PFSK-1 (cell line): ENCODE measurements at regions not wholly inside any gene's neighbourhood (a gene's known extent, or its start where the extent isn't known, plus 50 kb on each side); places are given as distances from the start of the nearest gene placed in this dataset.

ENCODE experiments used
- POLR2AphosphoS5 ChIP-seq: IDR thresholded peaks from 2 replicates; pipeline ENCODE4 v1.6.1; 2012; ENCODE audit warnings: low read depth, mild to moderate bottlenecking, control low read depth, low read length, moderate library complexity
- REST ChIP-seq, 2 experiments: IDR thresholded peaks; 2 replicates each; pipeline versions ENCODE4 v1.6.1 to v1.8.0; 2011 to 2012; ENCODE audit warnings: low read depth in 2 of 2, low read length in 2 of 2, control low read depth in 1 of 2, inconsistent platforms in 1 of 2, mild to moderate bottlenecking in 1 of 2, moderate library complexity in 1 of 2; ENCODE audit not compliant: insufficient read depth in 1 of 2
- SIN3A ChIP-seq: IDR thresholded peaks from 2 replicates; pipeline ENCODE4 v1.6.1; 2012; ENCODE audit warnings: mild to moderate bottlenecking, low read length, moderate library complexity, borderline replicate concordance; ENCODE audit not compliant: insufficient read depth
- TAF1 ChIP-seq: IDR thresholded peaks from 2 replicates; pipeline ENCODE4 v1.6.1; 2012; ENCODE audit warnings: low read length, control low read depth, borderline replicate concordance; ENCODE audit not compliant: insufficient read depth

- no peak for TF ChIP-seq REST (IDR thresholded peaks at IDR 0.05; ENCODE audit: insufficient read depth in 1 of 2, low read depth in 2 of 2, low read length in 2 of 2)
- no peak for TF ChIP-seq POLR2AphosphoS5
- no peak for TF ChIP-seq TAF1
- TF ChIP-seq SIN3A, result no peak
Observed at GRCh38 chr5:165188556-165189175, 1683.2 kb downstream of the MAT2B start.
